Trophoblast cell (in vitro differentiated cells and primary cell): ENCODE measurements at regions not wholly inside any gene's neighbourhood (a gene's known extent, or its start where the extent isn't known, plus 50 kb on each side); places are given as distances from the start of the nearest gene placed in this dataset.

Source experiments
- DNase-seq, 2 donors: peaks; one replicate each; pipeline ENCODE4 v3.0.0-alpha.2; 2016
- H2AFZ ChIP-seq: 2 replicates; pipeline ENCODE4 v1.6.1; 2013; ENCODE audit warnings: low read length, moderate library complexity, mild to moderate bottlenecking; ENCODE audit not compliant: insufficient read depth, poor library complexity
- H2AK5ac ChIP-seq: 2 replicates; pipeline ENCODE4 v1.6.1; 2013; ENCODE audit warnings: mild to moderate bottlenecking, low read length
- H2BK120ac ChIP-seq: 2 replicates; pipeline ENCODE4 v1.6.1; 2013; ENCODE audit warnings: low read length, mild to moderate bottlenecking, moderate library complexity; ENCODE audit not compliant: insufficient read depth, poor library complexity
- H2BK12ac ChIP-seq: 2 replicates; pipeline ENCODE4 v1.6.1; 2013; ENCODE audit warnings: mild to moderate bottlenecking, low read length, moderate library complexity
- H2BK5ac ChIP-seq: 2 replicates; pipeline ENCODE4 v1.6.1; 2013; ENCODE audit warnings: low read length, low read depth, moderate library complexity, mild to moderate bottlenecking; ENCODE audit not compliant: poor library complexity
- H3K14ac ChIP-seq: 2 replicates; pipeline ENCODE4 v1.6.1; 2013; ENCODE audit warnings: mild to moderate bottlenecking, low read length
- H3K18ac ChIP-seq: 2 replicates; pipeline ENCODE4 v1.6.1; 2013; ENCODE audit warnings: mild to moderate bottlenecking, low read length
- H3K23ac ChIP-seq: 2 replicates; pipeline ENCODE4 v1.6.1; 2013; ENCODE audit warnings: low read length
- H3K27ac ChIP-seq: 2 replicates; pipeline ENCODE4 v1.5.1; 2013; ENCODE audit warnings: low read depth, mild to moderate bottlenecking, inconsistent platforms, low read length, moderate library complexity
- H3K27me3 ChIP-seq: 2 replicates; pipeline ENCODE4 v1.6.1; 2013; ENCODE audit warnings: inconsistent platforms, mild to moderate bottlenecking, low read length, moderate library complexity; ENCODE audit not compliant: insufficient read depth
- H3K36me3 ChIP-seq, 2 experiments: 1 replicate in 1 of 2; 2 replicates in 1 of 2; pipeline ENCODE4 v1.6.1; 2013; ENCODE audit warnings: low read length in 2 of 2, mild to moderate bottlenecking in 2 of 2, moderate library complexity in 1 of 2; ENCODE audit not compliant: insufficient read depth in 2 of 2, control insufficient read depth in 1 of 2
- H3K4ac ChIP-seq: 2 replicates; pipeline ENCODE4 v1.6.1; 2013; ENCODE audit warnings: low read depth, mild to moderate bottlenecking, low read length, moderate library complexity
- H3K4me1 ChIP-seq, 2 experiments: 1 replicate in 1 of 2; 2 replicates in 1 of 2; pipeline ENCODE4 v1.6.1; 2013; ENCODE audit warnings: low read length in 2 of 2, mild to moderate bottlenecking in 2 of 2, moderate library complexity in 1 of 2; ENCODE audit not compliant: insufficient read depth in 2 of 2, control insufficient read depth in 1 of 2
- H3K4me2 ChIP-seq: 2 replicates; pipeline ENCODE4 v1.6.1; 2013; ENCODE audit warnings: inconsistent platforms, mild to moderate bottlenecking, low read length, moderate library complexity
- H3K4me3 ChIP-seq: 2 replicates; pipeline ENCODE4 v1.5.1; 2013; ENCODE audit warnings: mild to moderate bottlenecking, low read depth, low read length, inconsistent platforms
- H3K79me1 ChIP-seq: one replicate; pipeline ENCODE4 v1.6.1; 2013; ENCODE audit warnings: low read length
- H3K79me2 ChIP-seq: 2 replicates; pipeline ENCODE4 v1.6.1; 2013; ENCODE audit warnings: low read length, mild to moderate bottlenecking; ENCODE audit not compliant: control insufficient read depth, insufficient read depth, poor library complexity
- H3K9ac ChIP-seq: 2 replicates; pipeline ENCODE4 v1.6.1; 2013; ENCODE audit warnings: mild to moderate bottlenecking, low read length
- H3K9me3 ChIP-seq: 2 replicates; pipeline ENCODE4 v1.6.1; 2013; ENCODE audit warnings: low read depth, mild to moderate bottlenecking, control low read depth, inconsistent platforms, low read length; ENCODE audit not compliant: insufficient read depth
- H4K12ac ChIP-seq: 2 replicates; pipeline ENCODE4 v1.6.1; 2013; ENCODE audit warnings: low read depth, mild to moderate bottlenecking, low read length, moderate library complexity
- H4K8ac ChIP-seq: 2 replicates; pipeline ENCODE4 v1.6.1; 2013; ENCODE audit warnings: low read depth, mild to moderate bottlenecking, low read length, moderate library complexity
- H4K91ac ChIP-seq: one replicate; pipeline ENCODE4 v1.6.1; 2013; ENCODE audit warnings: low read depth, mild to moderate bottlenecking, low read length, moderate library complexity
- WGBS: extraction: QIAGEN DNeasy Blood & Tissue Kit; methylation state at CpG from one replicate; pipeline ENCODE4 v1.1.7; 2013; ENCODE audit warnings: missing lambda C conversion rate; ENCODE audit not compliant: insufficient read length, insufficient coverage; ENCODE audit errors: extremely low coverage; 5-methylcytosine and 5-hydroxymethylcytosine counted together

- Histone ChIP-seq H2BK120ac (no peak overlapping the region), H3K27ac (no peak overlapping the region)
These were observed 63.6 kb upstream of the KLF12 start for GRCh38 chr13:74197677-74198429.

GRCh38 chr13:74194846-74195245 is 60.6 kb upstream of the KLF12 start:
- H3K23ac ChIP-seq: no peak overlapping the region
- H3K9me3 ChIP-seq: no peaks in the 10 kb centered on the region
- H4K8ac ChIP-seq: no peak overlapping the region
- no peak overlapping the region for H3K27ac ChIP-seq
- no peak overlapping the region for H3K4me2 ChIP-seq
- no peak overlapping the region for H3K4ac ChIP-seq
- no peak overlapping the region for H3K9ac ChIP-seq
- no peak overlapping the region for H3K18ac ChIP-seq
- no peak overlapping the region for H4K12ac ChIP-seq
- WGBS: no CpG with 5 or more reads among the region's 2 CpGs
- no peak overlapping the region for H3K14ac ChIP-seq
- no peaks in the 10 kb centered on the region for H3K79me2 ChIP-seq
- no peak for DNase-seq
- H2AK5ac ChIP-seq: no peak overlapping the region
- H3K4me1 ChIP-seq: peaks cover 3 to 6% of the 10 kb centered on the region in 2 experiments
- no peak overlapping the region for H2BK120ac ChIP-seq
- no peak overlapping the region for H2AFZ ChIP-seq
- no peak overlapping the region for H2BK12ac ChIP-seq
- no peak overlapping the region for H2BK5ac ChIP-seq
- no peaks in the 10 kb centered on the region for H3K79me1 ChIP-seq
- H3K27me3 ChIP-seq: no peaks in the 10 kb centered on the region
- no peak overlapping the region for H4K91ac ChIP-seq
- no peak overlapping the region for H3K4me3 ChIP-seq
- no peaks in the 10 kb centered on the region for H3K36me3 ChIP-seq

More at GRCh38 chr13:74197677-74198429, 63.6 kb upstream of the KLF12 start:
- H3K9me3 ChIP-seq: no peaks in the 10 kb centered on the region
- no peak overlapping the region for H3K4me3 ChIP-seq
- H3K79me1 ChIP-seq: no peaks in the 10 kb centered on the region
- H3K27me3 ChIP-seq: no peaks in the 10 kb centered on the region
- H2BK5ac ChIP-seq: no peak overlapping the region
- H4K91ac ChIP-seq: no peak overlapping the region
- no peak for DNase-seq
- no peaks in the 10 kb centered on the region for H3K79me2 ChIP-seq
- H3K14ac ChIP-seq: no peak overlapping the region
- no peak overlapping the region for H4K8ac ChIP-seq
- no peak overlapping the region for H3K9ac ChIP-seq
- no peak overlapping the region for H3K4me2 ChIP-seq
- no peak overlapping the region for H2AFZ ChIP-seq
- peaks cover 3 to 4% of the 10 kb centered on the region in 2 experiments for H3K4me1 ChIP-seq
- no peak overlapping the region for H2BK12ac ChIP-seq
- no peak overlapping the region for H3K4ac ChIP-seq
- no peak overlapping the region for H3K23ac ChIP-seq
- WGBS: no CpG with 5 or more reads among the region's 4 CpGs
- no peak overlapping the region for H3K18ac ChIP-seq
- H2AK5ac ChIP-seq: no peak overlapping the region
- no peak overlapping the region for H4K12ac ChIP-seq
- no peaks in the 10 kb centered on the region for H3K36me3 ChIP-seq

DNA sequence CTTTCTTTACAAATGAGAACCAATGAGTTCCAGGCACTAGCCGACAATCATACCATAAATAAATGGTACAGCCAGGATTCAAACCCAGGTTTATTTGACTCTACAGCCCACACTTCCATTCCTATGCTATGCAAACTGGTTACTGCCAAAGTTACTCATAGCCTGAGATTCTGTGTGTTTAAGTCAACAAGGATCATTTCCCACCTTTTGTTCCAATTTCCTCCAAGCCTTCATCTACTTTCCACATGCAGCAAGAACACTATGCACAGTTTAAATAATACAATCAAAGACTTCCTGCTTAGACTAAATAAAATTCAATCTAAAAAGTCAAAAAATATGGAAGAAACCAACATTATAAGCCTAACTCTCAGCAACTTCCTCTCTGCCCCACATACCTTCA is 59.2 kb upstream of the KLF12 start:
- Histone ChIP-seq H3K23ac (no peak overlapping the region), H3K9ac (no peak overlapping the region), H2AK5ac (no peak overlapping the region), H3K4me3 (no peak overlapping the region), H3K18ac (no peak overlapping the region), H3K79me2 (no peaks in the 10 kb centered on the region), H3K79me1 (no peaks in the 10 kb centered on the region), H3K36me3 (no peaks in the 10 kb centered on the region), H3K4me1 (peaks cover 0 to 2% of the 10 kb centered on the region in 2 experiments), H3K27ac (no peak overlapping the region), H2AFZ (no peak overlapping the region), H3K9me3 (no peaks in the 10 kb centered on the region), H3K27me3 (no peaks in the 10 kb centered on the region), H4K12ac (no peak overlapping the region), H3K4me2 (no peak overlapping the region), H2BK12ac (no peak overlapping the region), H4K8ac (no peak overlapping the region), H2BK5ac (no peak overlapping the region), H2BK120ac (no peak overlapping the region), H3K4ac (no peak overlapping the region), H4K91ac (no peak overlapping the region), H3K14ac (no peak overlapping the region)
- WGBS: no CpG with 5 or more reads among the region's 1 CpG
- DNase-seq: no peak

GRCh38 chr13:74191410-74191809 is 57.2 kb upstream of the KLF12 start:
- Histone ChIP-seq H3K4me2 (no peak overlapping the region), H4K12ac (no peak overlapping the region)
- DNase-seq: no peak

More at GRCh38 chr13:74191410-74191809, 57.2 kb upstream of the KLF12 start:
- H2BK5ac ChIP-seq: no peak overlapping the region
- H3K9me3 ChIP-seq: no peaks in the 10 kb centered on the region
- H3K79me1 ChIP-seq: no peaks in the 10 kb centered on the region
- H3K23ac ChIP-seq: no peak overlapping the region
- no peaks in the 10 kb centered on the region for H3K79me2 ChIP-seq
- no peak overlapping the region for H2AFZ ChIP-seq
- no peak overlapping the region for H3K4ac ChIP-seq
- H3K27ac ChIP-seq: no peak overlapping the region
- H3K9ac ChIP-seq: no peak overlapping the region
- no peaks in the 10 kb centered on the region for H3K36me3 ChIP-seq
- no peak overlapping the region for H2AK5ac ChIP-seq
- no peak overlapping the region for H2BK12ac ChIP-seq
- no peak overlapping the region for H3K18ac ChIP-seq
- H3K14ac ChIP-seq: no peak overlapping the region
- H3K4me3 ChIP-seq: no peak overlapping the region
- WGBS: no CpG with 5 or more reads among the region's 3 CpGs
- peaks cover 4 to 5% of the 10 kb centered on the region in 2 experiments for H3K4me1 ChIP-seq
- H4K91ac ChIP-seq: no peak overlapping the region
- H4K8ac ChIP-seq: no peak overlapping the region
- no peak overlapping the region for H2BK120ac ChIP-seq
- H3K27me3 ChIP-seq: no peaks in the 10 kb centered on the region
